Dermis microvascular lymphatic vessel endothelial cell (primary cell): ENCODE measurements at regions not wholly inside any gene's neighbourhood (a gene's known extent, or its start where the extent isn't known, plus 50 kb on each side); places are given as distances from the start of the nearest gene placed in this dataset.

Experiments used
- DNase-seq, 2 donors: peaks; one replicate each; pipeline versions ENCODE4 v3.0.0 to v3.0.0-alpha.2; 2010; ENCODE audit warnings: low read depth in 2 of 2

- no peak for DNase-seq
These were observed 243.8 kb upstream of the ADAMTSL1 start for GRCh38 chr9:18229992-18230676.

GRCh38 chr9:18233311-18233710, 240.6 kb upstream of the ADAMTSL1 start:
- DNase-seq, result no peak

GRCh38 chr9:18233776-18234445, 240.0 kb upstream of the ADAMTSL1 start:
- no peak for DNase-seq

- DNase-seq, result no peak
These were observed 238.6 kb upstream of the ADAMTSL1 start for GRCh38 chr9:18235181-18235908.

- DNase-seq, result peak; percentile 43 to 53
These were observed 237.6 kb upstream of the ADAMTSL1 start for GRCh38 chr9:18236336-18236735.

GRCh38 chr9:18237776-18238175, 236.2 kb upstream of the ADAMTSL1 start:
- no peak for DNase-seq

- DNase-seq, result peak; percentile 29 to 88
These were observed 235.7 kb upstream of the ADAMTSL1 start for GRCh38 chr9:18238254-18238653.

GRCh38 chr9:18238752-18239447, 235.1 kb upstream of the ADAMTSL1 start:
- peak in 1 of 2 donors; percentile 15 for DNase-seq

GRCh38 chr9:18240213-18240612, 233.7 kb upstream of the ADAMTSL1 start:
- no peak for DNase-seq

- no peak for DNase-seq
These were observed 228.0 kb upstream of the ADAMTSL1 start for GRCh38 chr9:18245911-18246310.

- DNase-seq, result no peak
These were observed 223.9 kb upstream of the ADAMTSL1 start for GRCh38 chr9:18250053-18250452.

- DNase-seq, result no peak
These were observed 220.0 kb upstream of the ADAMTSL1 start for GRCh38 chr9:18253950-18254349.

- peak; percentile 67 to 89 for DNase-seq
These were observed 218.8 kb upstream of the ADAMTSL1 start for GRCh38 chr9:18255158-18255629.

- DNase-seq, result no peak
These were observed 218.2 kb upstream of the ADAMTSL1 start for GRCh38 chr9:18255747-18256146.

- DNase-seq, result peak in 1 of 2 donors; percentile 49
These were observed 217.4 kb upstream of the ADAMTSL1 start for GRCh38 chr9:18256568-18256967.

- no peak for DNase-seq
These were observed 213.4 kb upstream of the ADAMTSL1 start for GRCh38 chr9:18260521-18260920.

GRCh38 chr9:18261181-18261580, 212.8 kb upstream of the ADAMTSL1 start:
- DNase-seq, result no peak

- DNase-seq, result no peak
These were observed 210.6 kb upstream of the ADAMTSL1 start for GRCh38 chr9:18263377-18263776.

- DNase-seq, result peak in 1 of 2 donors; percentile 31
These were observed 205.6 kb upstream of the ADAMTSL1 start for GRCh38 chr9:18268381-18268780.

- no peak for DNase-seq
These were observed 204.4 kb upstream of the ADAMTSL1 start for GRCh38 chr9:18269561-18269960.

GRCh38 chr9:18274693-18275092, 199.3 kb upstream of the ADAMTSL1 start:
- peak; percentile 84 to 90 for DNase-seq
